ENCODE measurements at regions not wholly inside any gene's neighbourhood (a gene's known extent, or its start where the extent isn't known, plus 50 kb on each side); places are given as distances from the start of the nearest gene placed in this dataset.

GRCh38 chr17:77460514-77461046 lies 319.8 kb downstream of the SEC14L1 start:
- TF ChIP-seq CTCF (tag by site-specific recombination; IDR thresholded peaks at IDR 0.05) (no peak), ZNF488 (tag by site-specific recombination; IDR thresholded peaks at IDR 0.05) (no peak)
